DND-41 (cell line): ENCODE measurements at regions not wholly inside any gene's neighbourhood (a gene's known extent, or its start where the extent isn't known, plus 50 kb on each side); places are given as distances from the start of the nearest gene placed in this dataset.

Experiments
- CTCF ChIP-seq: IDR thresholded peaks from 2 replicates; pipeline ENCODE4 v1.5.1; 2012; ENCODE audit warnings: borderline replicate concordance, low read length, moderate library complexity, mild to moderate bottlenecking; ENCODE audit not compliant: poor library complexity, severe bottlenecking; ENCODE audit errors: extremely low read depth
- EZH2 ChIP-seq: IDR thresholded peaks from 3 replicates; pipeline ENCODE4 v1.6.1; 2012; ENCODE audit warnings: borderline replicate concordance, low read depth, mild to moderate bottlenecking, moderate library complexity, low read length, inconsistent platforms; ENCODE audit not compliant: severe bottlenecking

- TF ChIP-seq CTCF (no peak), EZH2 (no peak)
Measured at GRCh38 chr15:56798639-56799038, 65.3 kb upstream of the ZNF280D start.
